H9 (cell line): ENCODE measurements at regions not wholly inside any gene's neighbourhood (a gene's known extent, or its start where the extent isn't known, plus 50 kb on each side); places are given as distances from the start of the nearest gene placed in this dataset.

Source experiments
- DNase-seq: peaks from one replicate; pipeline ENCODE4 v3.0.0-alpha.2; 2017
- H2AFZ ChIP-seq: one replicate; pipeline ENCODE4 v1.6.1; 2013; ENCODE audit warnings: mild to moderate bottlenecking, low read length, control low read depth, moderate library complexity
- H2AK5ac ChIP-seq: 2 replicates; pipeline ENCODE4 v1.6.1; 2013; ENCODE audit warnings: low read length, control low read depth, mixed read lengths; ENCODE audit not compliant: insufficient read length
- H2BK120ac ChIP-seq: one replicate; pipeline ENCODE4 v1.6.1; 2013; ENCODE audit warnings: low read depth, mild to moderate bottlenecking, low read length, control low read depth, inconsistent platforms; ENCODE audit not compliant: poor library complexity, severe bottlenecking
- H2BK12ac ChIP-seq: 2 replicates; pipeline ENCODE4 v1.6.1; 2013; ENCODE audit warnings: low read length, control low read depth, mixed read lengths, low read depth; ENCODE audit not compliant: insufficient read length
- H2BK15ac ChIP-seq: 2 replicates; pipeline ENCODE4 v1.6.1; 2013; ENCODE audit warnings: low read depth, low read length, control low read depth
- H2BK20ac ChIP-seq: one replicate; pipeline ENCODE4 v1.6.1; 2013; ENCODE audit warnings: low read depth, mild to moderate bottlenecking, low read length, control low read depth, inconsistent platforms; ENCODE audit not compliant: poor library complexity, severe bottlenecking
- H2BK5ac ChIP-seq: 2 replicates; pipeline ENCODE4 v1.6.1; 2013; ENCODE audit warnings: low read length, control low read depth, mixed read lengths; ENCODE audit not compliant: insufficient read length
- H3K14ac ChIP-seq: 2 replicates; pipeline ENCODE4 v1.6.1; 2013; ENCODE audit warnings: low read length, control low read depth; ENCODE audit not compliant: insufficient read depth
- H3K18ac ChIP-seq: 2 replicates; pipeline ENCODE4 v1.6.1; 2013; ENCODE audit warnings: low read depth, mild to moderate bottlenecking, mixed read lengths, low read length, control low read depth; ENCODE audit not compliant: insufficient read length
- H3K23ac ChIP-seq: 2 replicates; pipeline ENCODE4 v1.6.1; 2013; ENCODE audit warnings: low read length, control low read depth, mixed read lengths, low read depth; ENCODE audit not compliant: insufficient read length
- H3K23me2 ChIP-seq: 2 replicates; pipeline ENCODE4 v1.6.1; 2013; ENCODE audit warnings: low read depth, mild to moderate bottlenecking, mixed read lengths, low read length, control low read depth; ENCODE audit not compliant: insufficient read length, poor library complexity, severe bottlenecking
- H3K27ac ChIP-seq: 2 replicates; pipeline ENCODE4 v1.5.1; 2013; ENCODE audit warnings: low read length, control low read depth, mixed read lengths, low read depth; ENCODE audit not compliant: insufficient read length
- H3K27me3 ChIP-seq: 2 replicates; pipeline ENCODE4 v1.6.1; 2013; ENCODE audit warnings: low read length, control low read depth, inconsistent platforms; ENCODE audit not compliant: insufficient read depth
- H3K4ac ChIP-seq: 2 replicates; pipeline ENCODE4 v1.6.1; 2013; ENCODE audit warnings: low read depth, mild to moderate bottlenecking, control low read depth, inconsistent platforms, low read length, moderate library complexity
- H3K4me1 ChIP-seq: 2 replicates; pipeline ENCODE4 v1.6.1; 2013; ENCODE audit warnings: low read length, control low read depth, inconsistent platforms; ENCODE audit not compliant: insufficient read depth
- H3K4me2 ChIP-seq: 2 replicates; pipeline ENCODE4 v1.6.1; 2013; ENCODE audit warnings: low read length, control low read depth, mixed read lengths; ENCODE audit not compliant: insufficient read length, insufficient read depth
- H3K56ac ChIP-seq: 2 replicates; pipeline ENCODE4 v1.6.1; 2013; ENCODE audit warnings: low read depth, mild to moderate bottlenecking, mixed read lengths, low read length, control low read depth; ENCODE audit not compliant: insufficient read length
- H3K79me1 ChIP-seq: 2 replicates; pipeline ENCODE4 v1.6.1; 2013; ENCODE audit warnings: low read depth, mild to moderate bottlenecking, moderate library complexity, low read length, control low read depth, inconsistent platforms; ENCODE audit not compliant: insufficient read depth, poor library complexity, severe bottlenecking
- H3K79me2 ChIP-seq: 2 replicates; pipeline ENCODE4 v1.6.1; 2013; ENCODE audit warnings: low read length, control low read depth, inconsistent platforms; ENCODE audit not compliant: insufficient read depth
- H3K9ac ChIP-seq: 2 replicates; pipeline ENCODE4 v1.6.1; 2013; ENCODE audit warnings: low read length, control low read depth, mixed read lengths; ENCODE audit not compliant: insufficient read length; ENCODE audit errors: extremely low read depth
- H3K9me3 ChIP-seq: one replicate; pipeline ENCODE4 v1.6.1; 2013; ENCODE audit warnings: low read depth, low read length, inconsistent platforms; ENCODE audit not compliant: control insufficient read depth
- H3T11ph ChIP-seq: one replicate; pipeline ENCODE4 v1.6.1; 2013; ENCODE audit warnings: mild to moderate bottlenecking, low read length, control low read depth, inconsistent platforms
- H4K20me1 ChIP-seq: one replicate; pipeline ENCODE4 v1.6.1; 2013; ENCODE audit not compliant: control insufficient read depth, insufficient read length, insufficient read depth
- H4K5ac ChIP-seq: 2 replicates; pipeline ENCODE4 v1.6.1; 2013; ENCODE audit warnings: low read depth, mild to moderate bottlenecking, mixed read lengths, low read length, control low read depth; ENCODE audit not compliant: insufficient read length
- H4K8ac ChIP-seq: replicated peaks from 2 replicates; pipeline ENCODE4 v1.6.1; 2013; ENCODE audit warnings: low read length, control low read depth, mixed read lengths, low read depth; ENCODE audit not compliant: insufficient read length
- H4K91ac ChIP-seq: 2 replicates; pipeline ENCODE4 v1.6.1; 2013; ENCODE audit warnings: low read depth, mild to moderate bottlenecking, moderate library complexity, mixed read lengths, low read length, control low read depth; ENCODE audit not compliant: insufficient read length
- H3K27ac Mint-ChIP-seq, 3 experiments: 2 replicates in 2 of 3; 3 replicates in 1 of 3; pipeline ENCODE4 v1.8.0; 2020 to 2021; ENCODE audit warnings: mixed read lengths in 3 of 3, mild to moderate bottlenecking in 1 of 3, moderate library complexity in 1 of 3
- H3K27me3 Mint-ChIP-seq: 2 replicates; pipeline ENCODE4 v1.8.0; 2021; ENCODE audit warnings: low read depth, mild to moderate bottlenecking, moderate library complexity, mixed read lengths
- H3K36me3 Mint-ChIP-seq, 3 experiments: 2 replicates in 2 of 3; 3 replicates in 1 of 3; pipeline ENCODE4 v1.8.0; 2020 to 2021; ENCODE audit warnings: low read depth in 3 of 3, mixed read lengths in 3 of 3; ENCODE audit not compliant: insufficient read depth in 1 of 3
- H3K4me1 Mint-ChIP-seq, 2 experiments: 2 replicates each; pipeline ENCODE4 v1.8.0; 2020; ENCODE audit warnings: mixed read lengths in 2 of 2
- H3K4me3 Mint-ChIP-seq, 2 experiments: 2 replicates in 1 of 2; 3 replicates in 1 of 2; pipeline ENCODE4 v1.8.0; 2020 to 2021; ENCODE audit warnings: mild to moderate bottlenecking in 2 of 2, mixed read lengths in 2 of 2, moderate library complexity in 1 of 2
- H3K9me3 Mint-ChIP-seq, 2 experiments: 2 replicates in 1 of 2; 3 replicates in 1 of 2; pipeline ENCODE4 v1.8.0; 2020; ENCODE audit warnings: mild to moderate bottlenecking in 2 of 2, mixed read lengths in 2 of 2, moderate library complexity in 1 of 2
- CTCF ChIP-seq: fragments of 200-600 bp; sonication (generic); conservative IDR thresholded peaks from 3 replicates; pipeline ENCODE4 v1.8.0; 2021; ENCODE audit warnings: antibody characterized with exemption, mild to moderate bottlenecking
- WGBS: extraction: QIAGEN DNeasy Blood & Tissue Kit; methylation state at CpG from one replicate; pipeline ENCODE4 v1.1.7; 2013; ENCODE audit warnings: missing lambda C conversion rate, low lambda C conversion rate, mixed read lengths; ENCODE audit not compliant: insufficient read length; ENCODE audit errors: extremely low coverage; 5-methylcytosine and 5-hydroxymethylcytosine counted together

GRCh38 chr7:69232445-69233376 lies 365.6 kb upstream of the AUTS2 start:
- Histone ChIP-seq H4K91ac (no peak overlapping the region), H3K18ac (no peak overlapping the region), H2AK5ac (no peak overlapping the region), H3K27me3 (peaks cover 79% of the 10 kb centered on the region), H3K79me1 (no peaks in the 10 kb centered on the region), H3K79me2 (no peaks in the 10 kb centered on the region), H3K9ac (no peak overlapping the region), H3K14ac (no peak overlapping the region), H3K27ac (no peak overlapping the region), H2BK120ac (no peak overlapping the region), H3K4me1 (0 out of 2 replicates have a peak, but pooled peaks cover 2% of the 10 kb centered on the region), H3K4ac (no peak overlapping the region), H2BK12ac (no peak overlapping the region), H2BK20ac (no peak overlapping the region), H2BK15ac (no peak overlapping the region), H3K23me2 (no peaks in the 10 kb centered on the region), H3K9me3 (no peaks in the 10 kb centered on the region), H4K5ac (no peak overlapping the region), H3T11ph (no peak overlapping the region), H2AFZ (no peak overlapping the region), H3K23ac (no peak overlapping the region), H3K4me2 (peak overlapping the region; percentile 17), H2BK5ac (no peak overlapping the region), H3K56ac (no peak overlapping the region), H4K20me1 (no peaks in the 10 kb centered on the region), H4K8ac (no peak overlapping the region)
- H3K4me3 Mint-ChIP-seq, result peak overlapping the region; percentile 7 to 54; a peak in 3 of 5 replicates
- DNase-seq, result peak; percentile 92
- no CpG with 5 or more reads among the region's 21 CpGs for WGBS
- peaks cover 99% of the 10 kb centered on the region for H3K27me3 Mint-ChIP-seq
- H3K36me3 Mint-ChIP-seq, result no peaks in the 10 kb centered on the region
- peaks cover 0 to 4% of the 10 kb centered on the region in 2 experiments; a peak in 2 of 5 replicates for H3K9me3 Mint-ChIP-seq
- no peak for TF ChIP-seq CTCF
- peaks cover 14 to 15% of the 10 kb centered on the region in 2 experiments for H3K4me1 Mint-ChIP-seq
- peak overlapping the region in 2 of 3 experiments; percentile 78 to 88; a peak in 4 of 7 replicates for H3K27ac Mint-ChIP-seq
